ENCODE measurements at regions not wholly inside any gene's neighbourhood (a gene's known extent, or its start where the extent isn't known, plus 50 kb on each side); places are given as distances from the start of the nearest gene placed in this dataset.

DNA sequence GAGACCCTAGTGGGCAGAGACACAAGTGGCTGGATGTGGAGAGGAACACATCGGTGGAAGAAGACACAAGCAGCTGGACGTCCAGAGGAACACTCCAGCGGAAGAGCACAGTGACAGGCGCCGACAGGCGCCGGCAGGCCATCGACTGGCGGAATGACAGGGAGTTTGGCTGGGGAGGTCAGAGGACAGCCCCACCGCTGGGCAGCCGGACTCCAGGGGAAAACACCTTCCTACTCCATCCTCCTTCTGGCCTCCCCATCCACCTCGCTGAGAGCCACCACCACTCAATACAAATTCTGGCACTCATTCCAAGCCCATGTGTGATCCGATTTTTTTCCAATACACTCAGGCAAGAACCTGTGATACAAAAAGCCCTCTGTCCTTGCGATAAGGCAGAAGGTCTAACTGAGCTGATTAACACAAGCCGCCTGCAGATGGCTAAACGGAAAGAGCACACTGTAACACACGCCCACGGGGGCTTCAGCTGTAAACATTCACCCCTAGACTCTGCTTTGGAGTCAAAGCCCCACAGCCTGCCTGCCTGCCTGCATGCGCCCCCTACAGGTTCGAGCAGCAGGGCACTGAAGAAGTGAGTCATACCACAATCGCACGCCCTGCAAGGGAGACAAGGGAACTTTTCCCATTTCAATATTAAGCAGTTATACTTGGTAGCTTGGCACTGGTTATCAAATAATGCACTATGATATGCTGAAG is 50.2 kb upstream of the LRP1B start:
- TF ChIP-seq, protein P1, sequence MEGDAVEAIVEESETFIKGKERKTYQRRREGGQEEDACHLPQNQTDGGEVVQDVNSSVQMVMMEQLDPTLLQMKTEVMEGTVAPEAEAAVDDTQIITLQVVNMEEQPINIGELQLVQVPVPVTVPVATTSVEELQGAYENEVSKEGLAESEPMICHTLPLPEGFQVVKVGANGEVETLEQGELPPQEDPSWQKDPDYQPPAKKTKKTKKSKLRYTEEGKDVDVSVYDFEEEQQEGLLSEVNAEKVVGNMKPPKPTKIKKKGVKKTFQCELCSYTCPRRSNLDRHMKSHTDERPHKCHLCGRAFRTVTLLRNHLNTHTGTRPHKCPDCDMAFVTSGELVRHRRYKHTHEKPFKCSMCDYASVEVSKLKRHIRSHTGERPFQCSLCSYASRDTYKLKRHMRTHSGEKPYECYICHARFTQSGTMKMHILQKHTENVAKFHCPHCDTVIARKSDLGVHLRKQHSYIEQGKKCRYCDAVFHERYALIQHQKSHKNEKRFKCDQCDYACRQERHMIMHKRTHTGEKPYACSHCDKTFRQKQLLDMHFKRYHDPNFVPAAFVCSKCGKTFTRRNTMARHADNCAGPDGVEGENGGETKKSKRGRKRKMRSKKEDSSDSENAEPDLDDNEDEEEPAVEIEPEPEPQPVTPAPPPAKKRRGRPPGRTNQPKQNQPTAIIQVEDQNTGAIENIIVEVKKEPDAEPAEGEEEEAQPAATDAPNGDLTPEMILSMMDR (IDR thresholded peaks at IDR 0.05; ENCODE audit: low read depth, low read length, missing control alignments), result peak; percentile 54
- no peak overlapping the region for H3K4me3 ChIP-seq (ENCODE audit: low read depth, low read length)
- DNase-seq (ENCODE audit: low read depth), result no peak

Measured in GM12864 (cell line).